Activated T-helper 2 cell treated with anti-CD3 and anti-CD28 coated beads, Interferon-gamma antibody, Interleukin-2, Interleukin-4, amounts not matched to agents 10 μg/mL and 5 μg/mL and 100 μg/mL, durations not matched to agents 14 hours and 24 hours and 36 hours (primary cell): ENCODE measurements at regions not wholly inside any gene's neighbourhood (a gene's known extent, or its start where the extent isn't known, plus 50 kb on each side); places are given as distances from the start of the nearest gene placed in this dataset.

Experiments
- DNase-seq: peaks from one replicate; pipeline ENCODE4 v3.0.0; 2021; ENCODE audit warnings: low spot score
- H3K27ac Mint-ChIP-seq: one replicate; pipeline ENCODE4 v1.8.0; 2021; ENCODE audit warnings: mixed read lengths
- H3K27me3 Mint-ChIP-seq: one replicate; pipeline ENCODE4 v1.8.0; 2021; ENCODE audit warnings: low read depth, mixed read lengths
- H3K36me3 Mint-ChIP-seq: one replicate; pipeline ENCODE4 v1.8.0; 2021; ENCODE audit warnings: low read depth, mixed read lengths
- H3K4me1 Mint-ChIP-seq: one replicate; pipeline ENCODE4 v1.8.0; 2021; ENCODE audit warnings: low read depth, mixed read lengths
- H3K4me3 Mint-ChIP-seq: one replicate; pipeline ENCODE4 v1.8.0; 2021; ENCODE audit warnings: low read depth, mild to moderate bottlenecking, moderate library complexity, mixed read lengths
- H3K9me3 Mint-ChIP-seq: one replicate; pipeline ENCODE4 v1.8.0; 2021; ENCODE audit warnings: mixed read lengths
- intact Hi-C: fragments of 100-400 bp; cut with micrococcal nuclease; formaldehyde crosslinking; loops from one replicate; pipeline ENCODE4 v1.15.1; 2023

DNA sequence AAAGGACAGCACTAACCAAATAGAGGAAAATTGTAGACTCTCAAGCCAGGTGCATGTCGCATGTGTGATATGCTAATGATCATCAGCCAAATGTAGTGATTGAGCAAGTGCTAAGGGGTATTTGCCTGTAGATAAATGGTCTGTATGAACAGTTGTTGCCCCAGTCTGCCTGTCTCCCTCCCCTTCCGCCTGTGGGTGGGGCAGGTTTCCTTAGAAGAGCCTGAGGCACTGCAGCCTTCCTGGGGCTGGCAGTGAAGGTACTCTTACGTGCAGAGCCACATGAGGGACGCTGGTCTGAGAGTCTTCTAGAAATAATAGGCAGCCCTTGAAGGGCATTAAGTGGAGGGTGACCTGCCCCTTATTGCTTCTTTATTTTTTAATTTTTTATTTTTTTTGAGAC lies 152.1 kb downstream of the SNX10 start:
- DNase-seq: no peak
- H3K27me3 Mint-ChIP-seq: peaks cover 14% of the 10 kb centered on the region
- H3K27ac Mint-ChIP-seq: no peak overlapping the region
- intact Hi-C loops: no loop called here
- no peaks in the 10 kb centered on the region for H3K9me3 Mint-ChIP-seq
- no peak overlapping the region for H3K4me3 Mint-ChIP-seq
- no peaks in the 10 kb centered on the region for H3K4me1 Mint-ChIP-seq
- no peaks in the 10 kb centered on the region for H3K36me3 Mint-ChIP-seq

DNA sequence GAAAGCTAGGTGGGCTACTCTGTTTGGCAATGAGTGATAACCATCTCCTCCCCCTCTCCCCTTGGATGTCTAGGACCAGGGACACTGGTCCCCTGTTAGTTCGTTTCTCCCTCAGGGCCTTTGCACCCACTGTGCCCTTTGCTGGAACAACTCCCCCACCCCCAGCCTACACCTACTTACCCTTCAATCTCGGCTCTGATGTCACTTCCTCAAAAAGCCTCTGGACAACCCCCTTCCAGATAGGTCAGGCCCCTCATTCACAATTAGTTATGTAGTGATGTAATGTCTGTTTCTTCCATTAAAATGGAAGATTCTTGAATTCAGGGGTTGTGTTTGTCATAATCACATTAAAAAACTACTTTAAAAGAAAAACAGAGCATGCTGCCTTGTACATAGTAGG lies 152.9 kb downstream of the SNX10 start:
- no peak overlapping the region for H3K4me3 Mint-ChIP-seq
- H3K4me1 Mint-ChIP-seq: no peaks in the 10 kb centered on the region
- H3K27ac Mint-ChIP-seq: no peak overlapping the region
- H3K9me3 Mint-ChIP-seq: no peaks in the 10 kb centered on the region
- H3K36me3 Mint-ChIP-seq: no peaks in the 10 kb centered on the region
- H3K27me3 Mint-ChIP-seq: peaks cover 14% of the 10 kb centered on the region
- intact Hi-C loops: no loop called here
- no peak for DNase-seq

DNA sequence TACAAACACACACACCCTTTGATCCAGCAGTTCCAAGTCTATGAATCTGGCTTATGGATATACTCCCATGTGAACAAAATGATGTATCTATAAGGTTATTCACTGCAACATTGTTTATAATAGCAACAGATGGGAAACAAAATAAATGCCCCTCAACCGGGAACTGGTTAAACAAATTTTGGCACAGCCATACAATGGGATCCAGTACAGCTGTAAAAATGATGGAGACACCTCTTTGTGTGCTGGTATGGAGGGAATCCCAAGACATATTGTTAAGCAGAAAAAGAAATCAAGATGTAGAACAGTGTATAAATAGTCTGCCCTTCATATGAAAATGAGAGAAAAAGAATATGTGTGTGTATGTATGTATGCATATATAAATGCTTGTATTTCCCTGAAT lies 155.5 kb downstream of the SNX10 start:
- H3K4me3 Mint-ChIP-seq: no peak overlapping the region
- intact Hi-C loops: no loop called here
- H3K27ac Mint-ChIP-seq: no peak overlapping the region
- peaks cover 14% of the 10 kb centered on the region for H3K27me3 Mint-ChIP-seq
- no peaks in the 10 kb centered on the region for H3K4me1 Mint-ChIP-seq
- no peak for DNase-seq
- no peaks in the 10 kb centered on the region for H3K36me3 Mint-ChIP-seq
- H3K9me3 Mint-ChIP-seq: no peaks in the 10 kb centered on the region

DNA sequence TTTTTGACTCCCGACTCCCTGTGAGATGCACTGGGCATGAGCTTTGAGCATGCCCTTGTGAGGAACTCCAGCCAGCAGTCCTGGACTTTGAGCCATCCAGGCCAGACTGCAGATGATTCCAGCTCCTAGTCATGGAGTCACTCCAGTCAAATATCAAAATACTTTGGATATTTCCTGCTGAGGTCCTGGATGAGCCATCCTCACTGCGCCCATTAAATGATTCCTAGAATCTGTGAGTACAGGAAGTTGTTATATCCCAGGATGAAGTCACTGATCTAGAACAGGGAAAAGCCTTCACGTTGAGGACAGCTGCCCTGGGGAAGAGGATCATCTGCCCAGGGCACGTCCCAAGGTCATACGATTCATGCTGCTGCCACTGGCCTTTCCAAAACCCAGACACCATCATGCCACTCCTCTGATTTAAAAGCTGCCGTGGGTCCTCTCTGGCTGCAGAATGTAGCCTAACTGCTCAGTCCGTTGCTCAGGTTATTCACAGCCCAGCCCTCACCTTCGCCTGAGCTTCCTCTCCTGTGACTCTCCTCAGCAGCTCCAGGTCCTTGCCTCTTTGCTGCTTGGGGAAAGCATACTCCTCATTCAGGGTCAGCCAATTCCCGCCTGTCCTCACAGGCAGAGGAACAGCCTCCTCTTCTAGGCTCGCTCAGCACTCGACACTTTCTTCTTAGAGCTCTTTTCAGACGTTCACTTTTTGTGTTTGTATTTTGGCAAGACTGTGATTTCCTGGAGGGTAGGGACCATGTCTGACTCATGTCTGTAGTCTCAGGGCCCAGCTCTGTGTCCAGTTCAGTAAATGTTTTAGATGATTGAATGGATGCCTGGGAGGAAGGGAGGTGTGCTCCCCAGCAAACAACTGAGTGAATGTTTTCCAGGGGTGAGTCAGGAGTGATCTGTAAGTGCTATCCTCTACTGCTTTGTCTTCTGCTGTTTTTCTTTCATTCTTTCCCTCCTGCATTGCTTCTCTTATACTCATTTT lies 157.8 kb downstream of the SNX10 start:
- intact Hi-C loops: no loop called here
- Mint-ChIP-seq H3K4me1 (no peaks in the 10 kb centered on the region), H3K27ac (no peak overlapping the region), H3K4me3 (no peak overlapping the region), H3K27me3 (peaks cover 14% of the 10 kb centered on the region), H3K9me3 (no peaks in the 10 kb centered on the region), H3K36me3 (no peaks in the 10 kb centered on the region)
- DNase-seq: no peak

DNA sequence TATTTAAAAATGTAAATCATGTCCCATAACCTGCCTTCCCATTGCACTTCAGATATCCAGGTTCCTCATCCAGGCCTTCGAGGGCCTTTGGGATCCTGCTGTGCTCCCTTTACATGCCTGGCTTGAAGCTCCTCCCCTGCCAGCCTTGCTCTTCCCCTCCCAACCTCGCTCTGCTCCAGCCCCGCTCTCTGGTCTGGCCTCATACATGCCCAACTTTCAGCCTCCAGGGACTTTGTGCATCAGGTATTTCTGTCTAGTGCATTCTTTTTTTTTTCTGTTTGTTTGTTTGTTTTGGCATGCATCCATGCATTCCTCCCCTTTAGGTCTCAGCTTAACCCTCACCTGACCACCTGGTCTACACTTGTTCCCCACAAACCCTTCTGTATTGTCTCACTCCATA lies 160.3 kb downstream of the SNX10 start:
- Mint-ChIP-seq H3K36me3 (no peaks in the 10 kb centered on the region), H3K4me1 (no peaks in the 10 kb centered on the region), H3K9me3 (no peaks in the 10 kb centered on the region), H3K27me3 (peaks cover 13% of the 10 kb centered on the region), H3K27ac (no peak overlapping the region), H3K4me3 (no peak overlapping the region)
- no peak for DNase-seq
- intact Hi-C loops: no loop called here

DNA sequence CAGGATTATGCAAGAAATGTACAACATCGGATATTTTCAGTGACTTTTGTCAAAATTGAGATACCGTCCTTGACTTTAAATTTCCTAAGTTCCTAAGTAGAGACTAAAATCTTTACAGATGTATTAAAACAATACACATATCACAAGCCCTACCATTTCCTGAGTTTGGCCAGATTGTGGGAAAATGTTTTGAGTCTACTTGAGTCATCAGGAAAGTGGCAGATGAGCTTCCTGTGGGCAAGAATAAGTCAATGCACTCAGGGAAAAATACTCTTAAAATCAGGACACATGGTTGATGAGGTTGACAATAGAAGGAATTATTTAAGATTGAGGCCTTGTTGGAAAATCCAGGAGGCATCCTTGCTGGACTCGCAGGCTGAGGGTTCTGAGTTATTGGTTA lies 162.5 kb downstream of the SNX10 start:
- Mint-ChIP-seq H3K27me3 (peaks cover 7% of the 10 kb centered on the region), H3K9me3 (no peaks in the 10 kb centered on the region), H3K4me1 (no peaks in the 10 kb centered on the region), H3K27ac (no peak overlapping the region), H3K4me3 (no peak overlapping the region), H3K36me3 (no peaks in the 10 kb centered on the region)
- intact Hi-C loops: no loop called here
- no peak for DNase-seq

DNA sequence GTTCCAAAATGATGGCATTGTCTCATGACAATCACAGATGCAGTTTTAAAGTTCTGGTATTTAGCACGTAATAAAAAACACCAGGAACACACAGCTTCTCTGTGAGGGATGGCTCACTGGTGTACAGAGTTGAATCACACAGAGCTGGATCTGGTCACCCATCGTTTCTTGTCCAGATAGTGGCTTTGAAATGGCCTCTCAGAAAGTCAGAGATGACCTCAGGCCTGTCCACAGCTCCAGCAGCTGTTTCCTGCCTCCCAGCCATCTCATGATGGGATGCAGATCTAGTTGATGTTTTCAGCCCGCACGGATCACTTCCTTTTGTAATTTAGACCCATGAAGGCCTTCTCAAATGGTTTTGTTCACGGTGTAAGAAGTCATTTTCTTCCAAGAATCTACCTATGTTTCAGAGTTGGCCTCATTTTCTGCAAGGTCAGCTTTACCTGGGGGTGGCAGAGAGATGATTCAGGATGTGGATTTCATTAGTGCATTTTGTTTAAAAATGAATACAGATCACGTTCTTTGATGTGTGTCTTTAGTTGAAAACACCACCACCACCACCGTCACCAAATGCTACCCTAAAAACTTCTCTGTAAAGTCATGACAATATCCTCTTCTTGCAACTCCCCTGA lies 166.2 kb downstream of the SNX10 start:
- Mint-ChIP-seq H3K27me3 (peaks cover 13% of the 10 kb centered on the region), H3K27ac (no peak overlapping the region), H3K4me1 (no peaks in the 10 kb centered on the region), H3K4me3 (no peak overlapping the region), H3K36me3 (no peaks in the 10 kb centered on the region), H3K9me3 (no peaks in the 10 kb centered on the region)
- DNase-seq: no peak
- intact Hi-C loops: no loop called here

DNA sequence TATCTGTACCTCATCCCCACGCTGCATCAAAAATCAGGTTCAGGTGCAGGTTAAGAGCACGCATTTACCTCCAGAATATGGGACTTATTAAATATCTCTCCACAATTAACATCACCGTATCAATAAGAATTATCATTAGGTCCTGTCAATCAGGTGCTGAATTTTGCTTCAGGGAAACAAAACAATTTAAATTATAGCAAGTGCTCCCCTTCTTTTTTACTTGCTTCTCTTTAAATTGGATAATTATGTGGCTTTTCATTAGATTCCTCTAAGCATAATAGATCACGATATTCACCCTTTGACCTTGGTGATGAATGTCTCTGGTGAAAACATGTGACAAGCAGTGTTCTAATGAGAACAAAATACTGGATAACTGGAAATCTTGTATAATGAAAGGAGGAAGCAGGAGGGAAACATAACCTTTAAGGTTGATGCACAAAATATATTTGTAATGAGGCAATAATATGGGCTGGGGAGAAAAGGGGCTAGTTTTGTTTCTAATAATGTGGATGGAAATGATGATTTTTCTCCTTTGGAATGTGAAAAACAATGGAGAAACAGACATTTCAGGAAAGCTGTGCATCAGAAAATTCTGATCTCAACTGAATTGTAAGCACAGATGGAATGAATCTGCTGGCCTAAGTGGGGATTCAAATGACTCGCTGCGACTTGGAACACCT lies 166.9 kb downstream of the SNX10 start:
- Mint-ChIP-seq H3K36me3 (no peaks in the 10 kb centered on the region), H3K4me3 (no peak overlapping the region), H3K27me3 (peaks cover 13% of the 10 kb centered on the region), H3K27ac (no peak overlapping the region), H3K4me1 (no peaks in the 10 kb centered on the region), H3K9me3 (no peaks in the 10 kb centered on the region)
- intact Hi-C loops: no loop called here
- no peak for DNase-seq

DNA sequence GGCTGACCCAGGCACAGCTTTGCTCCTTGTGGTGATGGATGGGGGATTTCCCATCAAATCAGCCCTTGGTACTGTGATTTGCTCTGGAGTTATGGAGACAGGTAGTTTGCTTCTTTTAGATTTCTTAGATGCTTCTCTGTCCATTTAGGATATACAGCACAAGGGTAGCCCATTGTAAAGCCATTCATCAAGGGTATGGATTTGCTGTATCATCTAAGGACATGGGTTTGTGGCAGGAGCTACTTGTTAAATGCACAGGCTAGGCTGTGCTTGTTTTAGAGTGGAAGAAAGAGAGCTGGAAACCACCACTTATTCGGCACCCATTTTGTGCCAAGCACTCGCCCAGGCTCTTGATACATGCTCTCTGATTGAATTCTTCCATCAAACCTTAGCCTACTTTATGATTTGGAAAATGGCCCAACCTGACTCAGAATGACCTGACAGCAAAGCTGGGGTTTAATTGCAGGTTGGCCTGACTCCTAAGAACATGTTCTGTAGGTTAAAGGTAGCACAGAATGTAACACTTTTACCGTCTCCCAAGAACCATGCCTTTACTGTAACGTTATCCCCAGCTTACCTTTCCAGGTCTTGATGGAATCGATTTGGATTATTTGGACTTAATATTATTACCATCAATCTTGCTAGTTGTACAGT lies 168.0 kb downstream of the SNX10 start:
- Mint-ChIP-seq H3K9me3 (no peaks in the 10 kb centered on the region), H3K4me3 (no peak overlapping the region), H3K36me3 (no peaks in the 10 kb centered on the region), H3K27me3 (peaks cover 13% of the 10 kb centered on the region), H3K4me1 (no peaks in the 10 kb centered on the region), H3K27ac (no peak overlapping the region)
- no peak for DNase-seq
- intact Hi-C loops: no loop called here

DNA sequence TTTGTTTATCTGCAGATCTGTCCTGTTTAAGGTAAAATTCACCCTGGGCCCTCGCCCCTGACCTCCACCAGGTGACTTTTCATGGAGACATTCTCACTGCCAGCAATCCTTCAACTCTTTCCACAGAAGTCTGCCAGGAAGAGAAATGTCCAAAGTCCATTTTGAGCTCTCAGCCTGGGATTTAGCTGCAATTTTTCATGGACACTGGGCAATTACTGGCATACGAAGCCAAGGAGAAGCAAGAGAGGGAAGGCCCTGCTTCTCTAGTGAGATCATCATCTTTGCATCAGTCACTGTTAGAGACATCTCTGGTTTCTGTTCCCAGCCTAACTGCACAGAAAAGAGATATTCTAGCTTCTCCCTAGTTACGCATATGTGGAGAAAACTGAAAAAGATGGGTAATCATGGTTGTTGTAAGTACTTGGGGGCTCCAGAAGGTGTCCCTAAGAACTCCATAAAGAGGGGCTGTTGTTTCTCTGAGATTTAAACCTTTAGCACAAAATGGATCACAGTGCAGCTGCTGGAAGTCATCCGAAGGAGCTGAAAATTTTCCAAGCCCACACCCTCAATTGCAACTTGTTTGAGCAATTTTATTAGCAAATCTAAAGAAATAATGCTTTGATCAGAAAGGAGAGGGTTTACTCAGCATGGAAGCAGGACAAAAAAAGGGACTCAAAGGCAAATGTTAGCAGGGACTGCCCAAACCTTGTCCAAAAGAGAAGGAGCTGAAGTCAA lies 168.9 kb downstream of the SNX10 start:
- H3K9me3 Mint-ChIP-seq: no peaks in the 10 kb centered on the region
- no peak for DNase-seq
- H3K4me1 Mint-ChIP-seq: no peaks in the 10 kb centered on the region
- H3K36me3 Mint-ChIP-seq: no peaks in the 10 kb centered on the region
- H3K27ac Mint-ChIP-seq: no peak overlapping the region
- no peak overlapping the region for H3K4me3 Mint-ChIP-seq
- intact Hi-C loops: no loop called here
- peaks cover 13% of the 10 kb centered on the region for H3K27me3 Mint-ChIP-seq

DNA sequence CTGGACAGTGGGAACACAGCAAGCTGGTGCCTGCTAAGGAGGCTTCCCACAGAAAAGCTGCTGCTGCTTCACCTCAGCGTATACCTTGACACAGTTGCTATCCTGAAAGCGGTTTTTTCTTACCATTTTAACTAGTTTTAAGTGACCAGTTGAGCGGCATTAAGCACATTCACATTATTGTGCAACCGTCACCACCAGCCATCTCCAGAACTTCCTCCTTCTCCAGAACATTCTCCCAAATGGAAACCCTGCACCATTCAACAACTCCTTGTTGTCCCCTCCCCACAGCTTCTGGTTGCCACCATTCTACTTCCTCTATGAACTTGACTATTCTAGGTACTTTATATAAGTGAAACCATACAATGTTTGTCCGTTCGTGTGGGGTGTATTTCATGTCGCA lies 169.9 kb downstream of the SNX10 start:
- Mint-ChIP-seq H3K36me3 (no peaks in the 10 kb centered on the region), H3K4me1 (no peaks in the 10 kb centered on the region), H3K9me3 (no peaks in the 10 kb centered on the region), H3K4me3 (no peak overlapping the region), H3K27ac (no peak overlapping the region), H3K27me3 (peaks cover 13% of the 10 kb centered on the region)
- DNase-seq: no peak
- intact Hi-C loops: no loop called here

DNA sequence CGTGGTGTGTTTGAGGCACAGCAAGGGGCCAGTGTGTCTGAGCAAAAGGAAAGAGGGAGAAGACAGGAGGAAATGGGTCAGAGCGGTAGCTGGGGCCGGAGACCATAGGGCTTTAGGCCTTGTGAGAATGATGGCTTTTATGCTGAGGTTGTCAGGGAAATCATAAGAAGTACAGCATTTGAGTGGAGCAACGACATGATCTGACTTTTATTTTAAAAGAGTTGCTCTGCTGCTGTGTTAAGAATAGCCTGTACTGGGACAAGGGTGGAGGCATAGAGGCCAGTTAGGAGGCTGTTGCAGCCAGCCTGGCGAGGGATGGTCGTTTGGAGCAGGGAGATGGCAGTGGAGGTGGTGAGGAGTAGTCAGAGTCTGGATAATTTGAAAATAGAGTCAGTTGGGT lies 174.3 kb downstream of the SNX10 start:
- no peak overlapping the region for H3K4me3 Mint-ChIP-seq
- H3K27me3 Mint-ChIP-seq: peaks cover 6% of the 10 kb centered on the region
- no peaks in the 10 kb centered on the region for H3K4me1 Mint-ChIP-seq
- no peak for DNase-seq
- no peaks in the 10 kb centered on the region for H3K36me3 Mint-ChIP-seq
- no peak overlapping the region for H3K27ac Mint-ChIP-seq
- H3K9me3 Mint-ChIP-seq: no peaks in the 10 kb centered on the region
- intact Hi-C loops: no loop called here
